ENCODE measurements at regions not wholly inside any gene's neighbourhood (a gene's known extent, or its start where the extent isn't known, plus 50 kb on each side); places are given as distances from the start of the nearest gene placed in this dataset.

GRCh38 chr14:39592116-39592789 is 160.0 kb upstream of the FBXO33 start:
- TF ChIP-seq CTCF (IDR thresholded peaks at IDR 0.05) (no peak), FOXM1 (IDR thresholded peaks at IDR 0.05; ENCODE audit: low read depth) (no peak), NRF1 (IDR thresholded peaks at IDR 0.05; ENCODE audit: low read depth, low read length) (no peak), TAF1 (IDR thresholded peaks at IDR 0.05; ENCODE audit: borderline replicate concordance, low read depth, low read length) (no peak), MAX (IDR thresholded peaks at IDR 0.05; ENCODE audit: low read depth) (no peak), YY1 (IDR thresholded peaks at IDR 0.05; ENCODE audit: low read depth) (no peak), USF2 (IDR thresholded peaks at IDR 0.05; ENCODE audit: borderline replicate concordance, low read depth, low read length) (no peak)
